HG02938 (cell line): ENCODE measurements at regions not wholly inside any gene's neighbourhood (a gene's known extent, or its start where the extent isn't known, plus 50 kb on each side); places are given as distances from the start of the nearest gene placed in this dataset.

Experiments
- ATAC-seq: cut with Tn5 transposase; IDR thresholded peaks from one replicate; pipeline ENCODE4 v1.9.1; 2021; ENCODE audit warnings: mild to moderate bottlenecking, moderate library complexity; ENCODE audit not compliant: unreplicated experiment

GRCh38 chr11:122186439-122187080 is 70.5 kb upstream of the BLID start:
- ATAC-seq: no peak

GRCh38 chr11:122183933-122184332 is 67.9 kb upstream of the BLID start:
- ATAC-seq: no peak

DNA sequence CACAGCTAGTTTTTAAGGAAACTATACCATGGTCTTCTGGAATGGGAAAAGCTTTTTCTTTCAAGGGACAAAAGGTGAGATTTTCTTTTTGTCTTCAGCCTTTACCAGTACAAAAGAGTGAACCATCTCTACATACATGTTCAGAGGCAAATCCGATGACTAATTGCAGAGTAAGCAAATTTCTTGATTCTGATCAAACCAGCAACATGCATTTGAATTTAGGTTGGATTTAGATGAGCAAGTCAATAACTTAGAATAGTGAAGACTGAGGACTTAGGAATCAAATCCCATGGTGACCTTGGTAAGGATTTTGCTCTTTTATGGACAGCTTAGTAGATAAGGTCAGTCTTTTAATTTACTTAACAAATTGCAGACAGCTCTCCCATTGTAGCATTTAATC is 65.9 kb upstream of the BLID start:
- ATAC-seq: no peak

DNA sequence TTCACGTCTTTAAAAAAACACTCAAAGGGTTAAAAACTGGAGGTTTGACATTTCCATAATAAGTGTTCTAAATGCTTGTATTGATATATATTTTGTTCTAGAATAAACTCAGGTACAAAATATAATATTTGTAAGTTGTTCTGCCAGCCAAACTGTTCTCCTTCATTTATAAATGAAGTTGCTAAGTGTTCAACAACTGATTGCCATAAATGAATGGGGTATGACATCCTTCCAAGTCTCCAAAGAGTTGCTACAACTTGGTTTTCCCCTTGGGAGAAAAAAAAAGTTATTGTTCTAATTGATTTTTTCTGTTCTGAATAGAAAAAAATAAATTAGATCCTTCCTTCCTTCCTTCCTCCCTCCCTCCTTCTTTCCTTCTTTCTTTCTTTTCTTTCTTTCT is 65.4 kb upstream of the BLID start:
- ATAC-seq: no peak

GRCh38 chr11:122179961-122180834 is 64.2 kb upstream of the BLID start:
- no peak for ATAC-seq

GRCh38 chr11:122178795-122179194 is 62.8 kb upstream of the BLID start:
- no peak for ATAC-seq

GRCh38 chr11:122177238-122177637 is 61.2 kb upstream of the BLID start:
- no peak for ATAC-seq

DNA sequence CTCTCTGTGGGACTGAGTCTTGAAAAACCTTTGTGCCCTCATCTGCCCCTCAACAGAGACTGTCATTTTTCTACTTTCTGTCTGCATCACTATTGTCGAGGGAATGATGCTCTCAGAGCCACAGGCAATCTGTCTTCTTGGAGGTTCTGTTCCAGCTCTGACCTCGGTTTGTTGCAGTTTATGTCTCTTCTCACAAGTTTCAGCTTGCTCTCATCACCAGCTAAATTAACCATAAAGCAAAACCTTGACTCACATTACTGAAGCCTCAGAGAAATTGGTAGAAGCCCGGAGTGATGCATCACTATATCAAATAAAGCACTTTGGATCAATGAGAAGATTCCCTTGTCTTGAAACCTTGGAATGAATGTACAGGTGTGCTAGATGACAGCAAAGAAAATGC is 60.6 kb upstream of the BLID start:
- no peak for ATAC-seq

GRCh38 chr11:122175306-122175705 is 59.3 kb upstream of the BLID start:
- no peak for ATAC-seq

DNA sequence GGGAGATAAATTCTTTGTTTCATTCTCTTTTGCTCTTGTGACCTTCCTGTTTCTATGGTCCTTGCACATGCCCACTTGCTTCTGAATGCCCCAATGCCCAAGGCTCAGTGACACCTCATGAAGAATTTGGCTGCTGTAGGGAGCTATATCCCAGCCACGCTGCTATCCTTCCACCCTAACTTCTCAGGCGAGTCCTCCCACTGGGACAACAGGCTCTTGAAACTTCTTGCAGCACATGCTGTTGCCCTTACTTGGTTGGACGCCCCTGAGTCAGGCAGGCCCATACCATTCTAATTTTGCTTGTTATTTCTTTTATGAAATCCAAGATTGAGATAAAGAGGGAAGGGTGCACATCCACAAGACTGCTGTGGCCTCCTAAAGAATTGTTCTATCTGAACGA is 57.6 kb upstream of the BLID start:
- ATAC-seq: no peak

DNA sequence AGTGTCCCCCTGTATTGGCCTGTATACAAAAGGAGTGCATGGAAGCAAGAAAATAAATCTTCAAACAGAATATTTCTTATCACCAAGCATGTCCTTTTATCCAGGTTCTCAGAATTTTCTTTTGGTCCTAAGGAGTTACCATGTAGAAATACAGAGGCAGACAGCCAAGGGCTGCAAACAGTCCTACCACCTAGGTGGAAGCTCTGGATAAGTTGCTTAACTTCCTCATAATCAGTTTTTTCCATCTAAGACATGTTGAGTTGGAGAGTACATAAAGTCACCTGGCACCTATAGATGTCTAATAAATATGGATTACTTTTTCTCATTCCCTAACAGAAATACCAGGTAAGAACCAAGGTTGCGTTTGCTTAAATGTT is 57.0 kb upstream of the BLID start:
- no peak for ATAC-seq

GRCh38 chr11:122172352-122173073 is 56.5 kb upstream of the BLID start:
- ATAC-seq: no peak

- no peak for ATAC-seq
Measured at GRCh38 chr11:122170815-122171475, 54.9 kb upstream of the BLID start.

GRCh38 chr11:122168218-122168617 is 52.2 kb upstream of the BLID start:
- ATAC-seq: no peak

GRCh38 chr11:122167100-122167499 is 51.1 kb upstream of the BLID start:
- ATAC-seq: no peak

GRCh38 chr11:122165607-122166371 is 49.8 kb upstream of the BLID start:
- no peak for ATAC-seq
